ENCODE measurements at regions not wholly inside any gene's neighbourhood (a gene's known extent, or its start where the extent isn't known, plus 50 kb on each side); places are given as distances from the start of the nearest gene placed in this dataset.
A peak's percentile ranks its signal among the peaks of the same experiment; 100 is the strongest.

DNA sequence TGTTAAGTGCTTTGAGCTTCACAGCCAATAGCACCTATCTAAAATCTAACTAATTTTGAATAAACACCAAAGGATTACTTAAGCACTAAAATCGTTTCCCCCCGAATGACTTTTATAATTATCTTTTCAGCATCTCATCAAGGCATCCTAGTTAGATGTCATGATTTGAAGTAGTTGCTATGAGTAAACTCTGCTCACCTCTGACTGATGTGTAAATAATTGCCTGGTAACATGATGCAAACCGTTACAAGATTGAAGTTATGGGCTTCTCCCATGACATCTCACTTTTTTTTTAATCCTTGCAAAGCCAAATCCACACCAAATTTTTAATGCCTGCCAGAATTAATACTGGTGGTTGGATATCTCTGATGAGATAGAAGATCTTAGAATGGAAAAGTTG, 377.1 kb downstream of the PRDM5 start:
- TF ChIP-seq, protein P1, sequence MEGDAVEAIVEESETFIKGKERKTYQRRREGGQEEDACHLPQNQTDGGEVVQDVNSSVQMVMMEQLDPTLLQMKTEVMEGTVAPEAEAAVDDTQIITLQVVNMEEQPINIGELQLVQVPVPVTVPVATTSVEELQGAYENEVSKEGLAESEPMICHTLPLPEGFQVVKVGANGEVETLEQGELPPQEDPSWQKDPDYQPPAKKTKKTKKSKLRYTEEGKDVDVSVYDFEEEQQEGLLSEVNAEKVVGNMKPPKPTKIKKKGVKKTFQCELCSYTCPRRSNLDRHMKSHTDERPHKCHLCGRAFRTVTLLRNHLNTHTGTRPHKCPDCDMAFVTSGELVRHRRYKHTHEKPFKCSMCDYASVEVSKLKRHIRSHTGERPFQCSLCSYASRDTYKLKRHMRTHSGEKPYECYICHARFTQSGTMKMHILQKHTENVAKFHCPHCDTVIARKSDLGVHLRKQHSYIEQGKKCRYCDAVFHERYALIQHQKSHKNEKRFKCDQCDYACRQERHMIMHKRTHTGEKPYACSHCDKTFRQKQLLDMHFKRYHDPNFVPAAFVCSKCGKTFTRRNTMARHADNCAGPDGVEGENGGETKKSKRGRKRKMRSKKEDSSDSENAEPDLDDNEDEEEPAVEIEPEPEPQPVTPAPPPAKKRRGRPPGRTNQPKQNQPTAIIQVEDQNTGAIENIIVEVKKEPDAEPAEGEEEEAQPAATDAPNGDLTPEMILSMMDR (conservative IDR thresholded peaks at IDR 0.05), result no peak
- no peak for TF ChIP-seq EZH2 (IDR thresholded peaks at IDR 0.05; ENCODE audit: low read depth)
- no peaks in the 10 kb centered on the region for H3K4me1 ChIP-seq (replicated peaks; ENCODE audit: insufficient read depth)
- H3K9me3 ChIP-seq (ENCODE audit: insufficient read depth, low read depth), result no peaks in the 10 kb centered on the region
- H3K79me2 ChIP-seq (ENCODE audit: low read depth), result no peaks in the 10 kb centered on the region
- ChIA-PET CTCF (no interaction called here), POLR2A (ENCODE audit: unreplicated experiment) (no interaction called here)
- intact Hi-C loops (cut with micrococcal nuclease; ENCODE audit: unreplicated experiment), result no loop called here
- H3F3A ChIP-seq (ENCODE audit: insufficient read depth, low read depth), result no peaks in the 10 kb centered on the region
- no peak overlapping the region for H3K27ac ChIP-seq
- DNase-seq, result no peak
- H3K4me2 ChIP-seq, result no peak overlapping the region
- no peak overlapping the region for H2AFZ ChIP-seq
- no peaks in the 10 kb centered on the region for H4K20me1 ChIP-seq (ENCODE audit: insufficient read depth)
- H3K27me3 ChIP-seq (ENCODE audit: insufficient read depth, low read depth), result no peaks in the 10 kb centered on the region
- H3K4me3 ChIP-seq, result no peak overlapping the region
- H3K36me3 ChIP-seq (ENCODE audit: low read depth), result no peaks in the 10 kb centered on the region
- BruUV-seq (replicated peaks), result no TSS peak
- no peaks in the 10 kb centered on the region for H3K9me2 ChIP-seq (ENCODE audit: insufficient read depth)

DNA sequence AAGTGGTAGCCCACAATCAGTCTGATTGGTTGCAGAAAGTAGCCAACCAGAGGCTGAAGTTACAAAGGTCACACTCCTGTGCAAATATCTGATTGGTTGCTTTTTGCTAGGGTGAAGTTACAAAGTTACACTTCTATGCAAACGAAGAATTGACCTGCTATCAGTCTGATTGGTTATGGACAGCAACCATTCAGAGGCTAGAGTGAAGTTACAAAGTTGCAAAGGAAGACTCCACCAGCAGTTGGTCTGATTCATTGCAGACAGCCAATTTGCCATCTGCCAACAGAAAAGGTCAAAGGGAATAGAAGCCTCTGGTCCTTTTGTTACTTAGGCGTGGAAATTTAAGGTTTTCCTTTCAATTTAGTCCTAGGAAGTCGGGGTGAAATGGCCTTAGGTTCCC, 377.7 kb downstream of the PRDM5 start:
- CTCF ChIA-PET, result no interaction called here
- no peaks in the 10 kb centered on the region for H3K4me1 ChIP-seq (replicated peaks; ENCODE audit: insufficient read depth)

DNA sequence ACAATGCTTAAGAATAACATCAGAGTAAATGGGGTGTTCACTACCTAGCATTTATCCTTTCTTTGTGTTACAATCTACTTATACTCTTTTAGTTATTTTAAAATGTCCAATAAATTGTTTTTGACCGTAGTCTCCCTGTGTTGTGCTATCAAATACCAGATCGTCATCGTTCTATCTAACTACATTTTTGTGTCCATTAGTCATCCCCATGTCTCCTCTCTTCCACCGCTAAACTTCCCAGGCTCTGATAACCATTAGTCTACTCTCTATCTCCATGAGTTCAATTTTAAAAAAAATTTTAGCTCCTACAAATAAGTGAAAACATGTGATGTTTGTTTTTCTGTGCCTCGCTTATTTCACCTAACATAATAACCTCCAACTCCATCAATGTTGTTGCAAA, 381.9 kb downstream of the PRDM5 start:
- Histone ChIP-seq H3K4me2 (no peak overlapping the region), H3K27ac (no peak overlapping the region), H2AFZ (no peak overlapping the region), H4K20me1 (ENCODE audit: insufficient read depth) (no peaks in the 10 kb centered on the region), H3K4me3 (no peak overlapping the region), H3F3A (ENCODE audit: insufficient read depth, low read depth) (no peaks in the 10 kb centered on the region), H3K79me2 (ENCODE audit: low read depth) (no peaks in the 10 kb centered on the region), H3K4me1 (replicated peaks; ENCODE audit: insufficient read depth) (no peaks in the 10 kb centered on the region), H3K36me3 (ENCODE audit: low read depth) (no peaks in the 10 kb centered on the region), H3K27me3 (ENCODE audit: insufficient read depth, low read depth) (no peaks in the 10 kb centered on the region), H3K9me3 (ENCODE audit: insufficient read depth, low read depth) (no peaks in the 10 kb centered on the region), H3K9me2 (ENCODE audit: insufficient read depth) (no peaks in the 10 kb centered on the region)
- DNase-seq, result no peak
- ChIA-PET CTCF (no interaction called here), POLR2A (ENCODE audit: unreplicated experiment) (no interaction called here)
- intact Hi-C loops (cut with micrococcal nuclease; ENCODE audit: unreplicated experiment), result no loop called here
- BruUV-seq (replicated peaks), result no TSS peak
- TF ChIP-seq, protein P1 (conservative IDR thresholded peaks at IDR 0.05), result no peak
- no peak for TF ChIP-seq EZH2 (IDR thresholded peaks at IDR 0.05; ENCODE audit: low read depth)

More for the DNA sequence above, 377.7 kb downstream of the PRDM5 start:
- no TSS peak for BruUV-seq (replicated peaks)
- H3K9me2 ChIP-seq (ENCODE audit: insufficient read depth), result no peaks in the 10 kb centered on the region
- H3K27ac ChIP-seq, result no peak overlapping the region
- H3K4me2 ChIP-seq, result peak overlapping the region; percentile 5; the same call in 1 of the 2 replicates
- H3K79me2 ChIP-seq (ENCODE audit: low read depth), result no peaks in the 10 kb centered on the region
- no peaks in the 10 kb centered on the region for H3K9me3 ChIP-seq (ENCODE audit: insufficient read depth, low read depth)
- POLR2A ChIA-PET (ENCODE audit: unreplicated experiment), result no interaction called here
- no peaks in the 10 kb centered on the region for H3F3A ChIP-seq (ENCODE audit: insufficient read depth, low read depth)
- H4K20me1 ChIP-seq (ENCODE audit: insufficient read depth), result no peaks in the 10 kb centered on the region
- no peak for DNase-seq
- no peaks in the 10 kb centered on the region for H3K36me3 ChIP-seq (ENCODE audit: low read depth)
- no peak overlapping the region for H3K4me3 ChIP-seq
- no peak for TF ChIP-seq EZH2 (IDR thresholded peaks at IDR 0.05; ENCODE audit: low read depth)
- no peak overlapping the region for H2AFZ ChIP-seq
- no peaks in the 10 kb centered on the region for H3K27me3 ChIP-seq (ENCODE audit: insufficient read depth, low read depth)
- intact Hi-C loops (cut with micrococcal nuclease; ENCODE audit: unreplicated experiment), result no loop called here

DNA sequence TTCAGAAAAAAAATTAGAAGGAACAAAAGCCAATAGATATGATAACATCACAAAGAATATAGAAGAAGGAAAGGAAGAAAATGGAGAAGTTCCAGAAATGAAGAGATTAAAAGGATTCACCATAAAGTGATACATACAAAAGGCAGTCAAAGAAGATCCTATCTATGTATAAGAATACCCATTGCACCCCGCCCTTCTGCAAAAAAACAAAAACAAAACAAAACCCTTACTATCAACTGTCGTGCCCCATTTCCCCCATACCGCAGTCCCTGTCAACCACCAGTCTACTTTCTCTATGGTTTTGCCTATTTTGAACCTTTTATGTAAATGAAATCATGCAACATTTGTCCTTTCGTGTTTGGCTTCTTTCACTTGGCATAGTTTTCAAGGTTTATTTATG, 385.6 kb downstream of the PRDM5 start:
- H3K4me2 ChIP-seq, result no peak overlapping the region
- ChIA-PET POLR2A (ENCODE audit: unreplicated experiment) (no interaction called here), CTCF (no interaction called here)
- no TSS peak for BruUV-seq (replicated peaks)
- no peaks in the 10 kb centered on the region for H3K27me3 ChIP-seq (ENCODE audit: insufficient read depth, low read depth)
- no peak overlapping the region for H3K27ac ChIP-seq
- DNase-seq, result no peak
- no peaks in the 10 kb centered on the region for H3K9me2 ChIP-seq (ENCODE audit: insufficient read depth)
- H3K36me3 ChIP-seq (ENCODE audit: low read depth), result no peaks in the 10 kb centered on the region
- no peak overlapping the region for H3K4me3 ChIP-seq
- H3F3A ChIP-seq (ENCODE audit: insufficient read depth, low read depth), result no peaks in the 10 kb centered on the region
- H3K79me2 ChIP-seq (ENCODE audit: low read depth), result no peaks in the 10 kb centered on the region
- H4K20me1 ChIP-seq (ENCODE audit: insufficient read depth), result no peaks in the 10 kb centered on the region
- TF ChIP-seq, protein P1 (conservative IDR thresholded peaks at IDR 0.05), result no peak
- TF ChIP-seq EZH2 (IDR thresholded peaks at IDR 0.05; ENCODE audit: low read depth), result no peak
- no peaks in the 10 kb centered on the region for H3K9me3 ChIP-seq (ENCODE audit: insufficient read depth, low read depth)
- intact Hi-C loops (cut with micrococcal nuclease; ENCODE audit: unreplicated experiment), result no loop called here
- H2AFZ ChIP-seq, result no peak overlapping the region
- H3K4me1 ChIP-seq (replicated peaks; ENCODE audit: insufficient read depth), result no peaks in the 10 kb centered on the region
